GM21825 (cell line): ENCODE measurements at regions not wholly inside any gene's neighbourhood (a gene's known extent, or its start where the extent isn't known, plus 50 kb on each side); places are given as distances from the start of the nearest gene placed in this dataset.

ENCODE experiments used
- ATAC-seq: cut with Tn5 transposase; IDR thresholded peaks from one replicate; pipeline ENCODE4 v1.9.1; 2021; ENCODE audit warnings: mild to moderate bottlenecking, moderate library complexity; ENCODE audit not compliant: unreplicated experiment

DNA sequence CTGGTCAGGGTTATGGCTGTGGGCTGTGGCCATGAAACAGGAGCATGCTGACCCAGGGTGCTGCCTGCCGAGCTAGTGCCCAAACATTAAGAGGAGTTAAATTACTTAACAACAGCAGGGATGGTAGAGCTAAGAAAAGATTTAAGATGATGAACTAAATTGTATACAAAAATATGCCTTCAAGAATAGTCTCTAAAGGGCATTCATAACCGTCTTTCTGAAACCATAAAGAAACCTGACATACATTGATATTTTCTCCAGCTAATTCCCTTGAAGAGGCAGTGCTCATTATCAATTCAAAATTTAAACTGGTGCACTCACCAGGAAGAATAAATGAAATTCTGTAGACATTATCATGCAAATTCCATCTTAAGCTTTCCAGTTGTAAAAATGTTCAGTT, 265.8 kb upstream of the TAC1 start:
- no peak for ATAC-seq

DNA sequence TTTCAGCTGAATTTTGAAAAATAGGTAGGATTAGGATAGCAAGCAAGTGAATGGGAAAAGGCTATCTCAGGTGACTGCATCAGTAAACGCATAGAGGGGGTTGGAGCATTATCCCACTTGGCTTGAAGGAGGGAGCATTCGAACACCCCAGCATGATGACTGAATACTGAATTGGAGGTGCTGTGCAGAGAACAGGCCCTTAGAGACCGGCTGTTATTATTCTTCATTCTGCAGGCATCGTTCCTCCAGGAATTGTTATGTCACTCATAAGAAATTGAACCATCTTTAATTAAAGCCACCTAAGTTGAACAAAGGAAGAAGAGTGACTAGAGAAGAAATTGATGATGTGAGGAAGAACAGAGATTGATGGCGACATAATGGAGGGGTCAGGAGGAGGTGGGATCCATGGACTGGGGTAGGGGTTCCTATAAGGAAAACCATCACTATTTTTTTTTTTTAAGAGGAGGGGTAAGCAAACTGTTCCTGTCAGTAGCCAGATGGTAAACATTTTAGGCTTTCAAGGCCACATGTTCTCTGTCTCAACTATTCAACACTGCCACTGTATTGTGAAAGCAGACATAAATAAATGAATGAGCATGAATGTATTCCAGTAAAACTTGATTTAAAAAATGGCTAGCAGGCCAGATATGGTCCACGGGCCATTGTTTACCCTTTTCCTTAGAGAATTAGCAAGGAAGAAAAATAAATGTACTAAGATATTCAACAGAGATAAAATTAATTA, 264.7 kb upstream of the TAC1 start:
- ATAC-seq, result no peak

DNA sequence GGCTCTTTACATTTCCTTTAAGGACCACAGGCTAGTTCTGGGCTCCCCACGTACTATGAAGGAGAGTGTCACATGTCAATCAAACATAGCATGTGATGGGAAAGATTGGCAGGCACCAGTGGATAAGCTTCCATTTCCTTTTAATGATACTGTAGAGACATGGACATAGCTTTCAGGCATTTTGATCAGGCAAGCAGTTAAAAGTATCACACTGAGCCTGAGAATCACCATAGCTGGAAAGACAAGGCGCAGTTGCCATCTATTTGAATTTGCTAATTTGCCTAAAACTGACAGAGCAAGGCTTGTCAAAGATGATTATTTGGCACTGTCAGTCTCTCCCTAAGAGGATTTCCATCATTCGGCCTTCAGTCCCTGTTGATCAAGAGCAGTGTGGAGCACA, 263.4 kb upstream of the TAC1 start:
- ATAC-seq, result no peak

DNA sequence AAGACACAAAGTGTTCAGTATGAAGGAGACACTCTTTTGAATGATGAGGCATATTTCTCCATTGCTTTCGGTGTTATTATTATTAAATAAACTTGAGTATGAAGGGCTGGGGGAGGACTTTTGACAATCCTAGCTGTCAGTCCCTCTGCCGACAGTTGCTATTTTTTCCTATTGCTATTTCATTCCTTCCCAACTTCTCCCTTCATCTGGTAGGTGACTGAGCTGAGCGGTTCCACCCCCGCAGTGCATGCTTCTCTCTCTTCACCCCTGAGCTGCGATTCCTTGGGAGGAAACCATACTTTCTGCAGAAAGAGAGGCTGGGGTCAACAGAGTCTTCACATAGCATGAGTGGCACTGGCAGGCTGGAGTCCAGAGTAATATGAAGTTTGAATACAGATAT, 261.2 kb upstream of the TAC1 start:
- ATAC-seq, result no peak

DNA sequence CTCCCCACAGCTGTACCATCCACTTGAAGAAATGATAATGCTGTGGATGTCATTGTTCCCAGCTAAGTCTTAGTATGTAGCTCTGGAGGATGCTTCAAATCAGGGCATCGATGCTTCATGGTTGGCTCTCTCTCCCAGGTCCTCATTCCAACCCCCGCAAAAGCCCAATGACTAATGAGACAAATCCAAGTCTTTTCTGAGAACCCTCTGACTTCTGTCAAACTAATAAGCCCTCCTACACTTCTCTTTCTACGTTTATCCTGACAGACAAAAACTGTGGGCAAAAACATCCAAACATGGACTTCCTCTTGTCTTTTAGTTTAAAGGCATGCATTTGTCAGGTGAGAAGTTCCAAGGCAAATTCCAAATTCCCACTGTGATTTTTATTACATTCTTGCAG, 260.4 kb upstream of the TAC1 start:
- no peak for ATAC-seq

DNA sequence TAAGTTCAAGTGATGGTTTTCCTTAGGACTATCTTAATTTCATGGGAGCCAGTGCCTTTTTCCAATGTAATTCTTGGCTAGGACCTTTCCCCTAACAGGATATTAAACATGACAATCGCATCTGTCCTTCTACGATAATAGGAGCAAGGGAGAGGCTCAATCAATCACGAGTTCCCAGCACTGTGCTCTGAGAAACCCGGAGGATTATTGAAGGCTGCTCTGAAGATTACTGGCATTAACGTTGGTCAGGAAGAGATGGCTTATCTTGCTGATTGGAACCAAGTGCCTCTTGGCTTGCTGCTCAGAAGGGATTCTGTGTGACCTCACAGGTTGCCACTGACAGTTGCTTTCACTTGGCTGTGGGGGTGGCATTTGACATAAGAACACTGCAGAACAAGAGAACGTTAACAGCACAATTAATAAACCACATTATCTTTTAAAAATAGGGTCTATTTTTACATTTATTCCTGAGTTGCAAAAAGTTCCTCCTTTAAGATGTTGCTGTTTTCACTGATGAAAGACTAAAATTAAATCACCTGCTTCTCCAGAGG, 252.1 kb upstream of the TAC1 start:
- no peak for ATAC-seq

DNA sequence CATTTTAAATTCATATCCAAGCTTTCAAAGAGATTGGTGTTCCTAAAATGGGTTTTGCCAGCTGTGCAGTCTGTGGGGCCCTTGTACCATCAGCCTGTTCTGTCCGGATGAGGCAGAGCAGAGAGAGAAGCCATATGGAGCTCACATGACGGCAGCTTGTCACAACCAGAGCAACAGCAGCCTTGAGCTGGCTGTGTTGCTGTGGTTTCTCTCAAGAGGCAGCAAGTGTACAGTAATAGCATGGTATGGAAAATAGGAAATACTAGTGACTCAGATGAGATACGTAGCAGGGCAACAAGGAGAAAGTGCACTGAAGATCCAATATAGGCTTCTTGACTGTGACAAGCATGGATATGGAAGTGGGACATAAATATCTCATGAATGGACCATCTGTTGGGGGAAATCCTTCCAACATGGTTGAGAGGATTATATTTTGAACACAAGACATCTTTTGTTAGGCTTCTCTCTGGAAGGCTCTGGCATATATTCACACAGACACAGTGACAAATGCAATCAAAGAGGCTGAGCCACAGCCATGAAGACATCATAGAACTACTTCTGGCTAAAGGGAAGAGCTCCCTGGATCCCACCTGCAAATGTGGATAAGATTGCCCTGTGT, 251.0 kb upstream of the TAC1 start:
- no peak for ATAC-seq

DNA sequence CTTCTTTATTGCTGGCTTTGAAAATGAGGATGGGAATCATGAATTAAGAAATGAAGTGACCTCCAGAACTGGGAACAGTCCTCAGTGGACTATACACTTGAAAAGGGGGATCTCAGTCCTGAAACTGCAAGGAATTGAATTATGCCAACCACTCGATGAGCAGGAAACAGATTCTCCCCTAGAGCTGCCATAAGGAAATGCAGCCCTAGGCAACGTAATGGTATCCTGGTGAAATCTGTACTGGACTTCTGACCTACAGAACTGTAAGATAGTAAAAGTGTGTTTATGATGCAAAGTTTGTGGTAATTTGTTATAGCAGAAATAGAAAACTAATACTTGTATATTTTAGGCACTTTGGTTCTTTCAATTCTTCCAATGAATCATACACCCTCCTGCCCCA, 236.4 kb upstream of the TAC1 start:
- no peak for ATAC-seq

DNA sequence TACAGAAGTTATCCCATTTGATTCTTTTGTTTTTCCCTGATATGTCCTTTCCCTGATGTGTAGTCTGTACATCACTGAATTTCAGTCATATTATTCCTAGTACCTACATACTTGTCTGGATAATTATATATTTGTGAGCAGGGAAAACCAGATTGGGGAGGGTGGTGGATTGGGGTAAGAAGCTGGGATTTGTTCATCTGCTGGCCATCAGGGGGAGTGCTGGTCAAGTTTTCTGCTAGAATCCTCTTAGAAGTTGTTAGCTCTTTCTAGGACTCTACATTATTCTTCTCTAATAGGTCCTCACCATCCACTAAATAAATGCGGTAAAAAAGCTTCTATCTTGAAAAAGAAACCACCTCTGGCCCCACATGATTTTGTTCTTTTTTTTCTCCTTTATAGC, 232.7 kb upstream of the TAC1 start:
- peak; percentile 69 for ATAC-seq

DNA sequence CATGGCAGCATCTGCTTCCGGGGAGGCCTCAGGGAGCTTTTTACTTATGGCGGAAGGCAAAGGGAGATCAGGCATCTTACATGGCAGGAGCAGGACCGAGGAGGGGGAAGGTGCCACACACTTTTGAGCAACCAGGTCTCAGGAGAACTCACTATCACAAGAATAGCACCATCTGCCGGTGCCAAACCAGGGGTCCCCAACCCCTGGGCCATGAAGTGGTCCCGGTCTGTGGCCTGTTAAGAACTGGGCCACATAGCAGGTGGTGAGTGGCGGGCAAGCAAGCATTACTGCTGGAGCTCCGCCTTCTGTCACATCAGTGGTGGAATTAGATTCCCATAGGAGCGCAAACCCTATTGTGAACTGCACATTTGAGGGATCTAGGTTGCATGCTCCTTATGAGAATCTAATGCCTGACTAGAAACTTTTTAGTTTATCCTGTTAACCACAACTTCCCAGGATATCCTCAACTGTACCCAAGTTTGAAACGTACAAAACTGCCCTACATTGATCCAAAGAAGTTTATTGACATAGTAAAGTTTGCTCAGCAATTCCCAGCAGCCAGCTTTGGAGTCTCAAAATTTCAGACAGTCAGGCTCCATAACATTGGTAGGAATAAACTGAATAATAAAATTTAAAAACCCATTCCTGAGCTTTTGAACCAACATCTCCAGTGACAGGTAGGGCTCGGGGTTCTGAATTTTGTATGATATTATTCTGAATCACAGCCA, 228.4 kb upstream of the TAC1 start:
- ATAC-seq, result no peak

DNA sequence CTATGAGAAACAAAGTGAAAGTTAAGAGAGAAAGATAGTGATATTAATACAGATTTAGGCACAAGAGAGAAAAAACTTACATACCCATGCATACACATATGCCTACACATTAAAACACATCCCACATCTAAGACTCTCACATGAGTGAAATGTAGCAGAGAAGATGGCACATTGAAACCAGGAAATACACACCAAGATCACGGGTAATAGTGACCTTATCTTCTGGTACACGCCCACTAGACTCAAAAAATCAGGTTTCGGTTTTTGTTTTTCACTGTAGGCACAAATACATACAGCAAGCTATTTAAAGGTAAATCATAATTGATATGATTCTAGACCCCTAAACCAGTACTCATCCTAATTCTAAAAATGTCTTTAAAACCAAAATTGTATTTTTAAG, 225.2 kb upstream of the TAC1 start:
- no peak for ATAC-seq

DNA sequence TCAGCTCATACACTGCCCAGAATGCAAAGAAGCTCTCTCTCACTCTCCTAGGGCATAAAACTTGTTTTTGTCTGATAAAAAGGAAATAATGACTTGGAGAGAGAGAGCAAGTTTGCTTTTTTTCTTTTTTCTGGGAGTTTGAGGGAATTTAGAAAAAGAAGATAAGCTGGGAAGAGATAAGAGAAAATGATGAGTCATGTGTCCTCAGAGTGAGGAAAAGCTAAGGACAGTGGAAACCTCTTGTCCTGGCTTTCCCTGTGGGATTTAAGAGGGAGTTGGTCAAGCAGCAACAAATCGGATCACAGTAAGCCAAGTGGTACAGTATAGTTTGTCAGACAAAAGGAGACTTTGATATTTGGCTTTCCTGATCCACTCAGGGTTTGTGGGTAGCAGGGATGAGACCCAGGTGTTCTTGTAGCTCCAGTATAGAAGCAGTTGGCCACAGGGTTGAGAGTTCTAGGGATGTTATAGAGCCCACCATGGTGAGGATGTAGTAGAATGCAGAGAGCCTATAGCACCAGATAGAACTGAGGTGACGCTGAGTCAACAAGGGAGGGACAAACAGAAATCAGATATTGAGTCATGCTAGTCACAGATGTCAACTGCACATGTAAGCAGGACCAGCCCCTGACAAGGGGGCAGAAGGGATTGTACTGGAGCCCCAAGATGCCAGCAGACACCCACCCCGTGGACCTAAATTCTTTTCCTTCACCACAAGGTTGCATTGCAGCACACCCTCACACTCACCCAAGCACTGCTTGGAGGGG, 219.3 kb upstream of the TAC1 start:
- ATAC-seq, result no peak

DNA sequence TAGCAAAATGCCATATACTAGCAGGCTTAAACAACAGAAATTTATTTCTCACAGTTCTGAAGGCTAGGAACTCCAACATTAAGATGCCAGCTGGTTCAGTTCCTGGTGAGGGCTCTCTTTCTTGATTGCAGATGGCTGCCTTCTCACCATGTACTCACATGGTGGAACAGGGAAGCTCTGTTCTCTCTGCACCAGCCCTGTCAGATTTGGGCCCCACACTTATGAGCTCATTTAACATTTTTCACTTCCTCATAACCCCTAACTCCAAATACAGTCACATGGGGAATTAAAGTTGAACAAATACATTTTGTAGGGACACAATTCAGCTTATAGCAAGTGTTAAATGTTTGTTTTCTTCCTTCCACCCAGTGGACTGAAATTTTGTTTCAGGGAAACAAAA, 218.6 kb upstream of the TAC1 start:
- no peak for ATAC-seq

DNA sequence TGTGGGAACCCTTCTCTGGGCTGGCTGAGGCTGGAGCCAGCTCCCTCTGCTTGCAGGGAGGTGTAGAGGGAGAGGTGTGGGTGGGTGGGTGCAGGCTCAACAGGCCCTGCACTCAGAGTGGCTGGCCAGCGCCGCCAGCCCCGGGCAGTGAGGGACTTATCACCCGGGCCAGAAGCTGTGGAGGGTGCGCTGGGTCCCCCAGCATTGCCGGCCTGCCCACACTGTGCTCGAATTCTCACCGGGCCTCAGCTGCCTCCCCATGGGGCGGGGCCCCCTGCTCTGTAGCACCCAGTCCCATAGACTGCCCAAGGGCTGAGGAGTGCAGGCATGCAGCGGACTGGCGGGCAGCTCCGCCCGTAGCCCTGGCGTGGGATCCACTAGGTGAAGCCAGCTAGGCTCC, 190.7 kb upstream of the TAC1 start:
- no peak for ATAC-seq

DNA sequence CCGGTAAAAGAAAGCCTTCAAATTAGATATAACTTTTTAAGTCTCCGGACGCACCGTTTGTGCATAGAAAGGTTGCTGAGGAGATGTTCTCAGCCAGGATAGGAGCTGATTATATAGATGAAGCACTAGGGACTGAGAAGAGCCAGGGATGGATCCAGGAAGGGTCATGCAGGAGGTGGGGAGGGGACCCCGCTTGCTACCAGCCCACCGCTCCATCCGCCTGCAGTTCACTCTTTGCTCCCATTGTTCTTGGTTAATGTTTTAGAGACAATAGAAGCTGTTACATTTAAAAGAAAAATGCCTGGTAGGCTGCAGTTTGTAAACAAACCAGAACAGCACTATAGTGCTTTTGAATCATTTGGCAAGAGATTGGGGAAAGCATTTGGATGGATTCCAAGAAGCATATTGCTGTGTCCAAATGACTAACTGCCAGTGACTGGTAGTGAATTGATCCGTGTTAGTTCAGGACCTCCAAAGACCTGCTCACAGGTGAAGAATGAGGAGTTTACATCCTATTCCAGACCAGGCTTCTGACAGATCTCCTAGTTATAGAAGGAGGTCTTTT, 175.9 kb upstream of the TAC1 start:
- no peak for ATAC-seq

DNA sequence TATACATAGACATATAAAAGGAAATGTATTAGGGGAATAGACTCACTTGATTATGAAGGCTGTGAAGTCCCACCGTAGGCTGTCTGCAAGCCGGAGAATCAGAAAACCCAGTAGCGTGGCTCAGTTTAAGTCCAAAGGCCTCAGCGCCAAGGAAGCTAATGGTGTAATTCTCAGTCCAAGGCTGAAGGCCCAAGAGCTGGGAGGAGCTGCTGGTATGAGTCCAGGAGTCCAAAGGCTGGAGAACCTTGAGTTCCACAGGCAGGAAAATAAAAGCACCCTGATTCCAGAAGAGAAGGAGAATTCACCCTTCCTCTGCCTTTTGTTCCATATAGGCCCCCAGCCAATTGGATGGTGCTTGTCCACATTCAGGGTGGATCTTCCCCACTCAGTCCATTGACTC, 166.2 kb upstream of the TAC1 start:
- no peak for ATAC-seq

DNA sequence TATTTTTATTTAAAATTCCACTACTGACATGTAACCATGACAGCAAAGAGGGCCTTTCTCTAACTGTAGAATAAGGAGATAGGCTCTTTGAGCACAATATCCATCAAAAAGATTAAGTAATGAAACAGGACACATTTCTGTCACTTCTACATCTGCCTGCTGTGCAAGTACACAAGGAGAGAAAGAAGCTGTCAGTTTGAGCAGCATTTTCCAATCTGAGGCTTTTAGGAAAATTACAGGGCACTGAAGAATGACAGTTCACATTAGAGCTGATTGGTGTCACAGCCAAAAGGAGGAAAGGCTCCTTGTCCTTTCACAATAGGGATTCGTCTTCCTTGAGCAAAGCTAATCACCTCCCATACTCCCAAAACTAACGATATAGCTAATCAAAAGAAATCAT, 158.8 kb upstream of the TAC1 start:
- ATAC-seq, result no peak

DNA sequence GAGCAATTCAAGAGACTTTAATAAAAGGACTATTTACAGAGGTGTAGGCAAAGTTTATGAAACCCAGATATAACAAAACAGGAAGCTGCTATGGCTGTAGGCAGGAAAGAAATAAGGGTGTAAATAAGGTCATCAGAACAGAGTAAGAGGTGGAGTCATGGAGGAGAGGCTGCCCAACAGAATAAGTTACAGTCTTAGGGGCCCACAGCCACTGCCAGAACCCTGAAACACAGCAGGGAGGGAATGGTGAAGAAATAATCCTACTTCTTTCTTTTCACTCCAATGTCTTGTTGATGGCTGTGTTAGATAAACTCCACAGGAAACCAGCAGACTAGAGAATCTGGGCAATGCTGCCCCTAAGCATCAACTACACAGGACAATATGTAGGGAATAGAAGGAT, 155.8 kb upstream of the TAC1 start:
- ATAC-seq, result no peak

DNA sequence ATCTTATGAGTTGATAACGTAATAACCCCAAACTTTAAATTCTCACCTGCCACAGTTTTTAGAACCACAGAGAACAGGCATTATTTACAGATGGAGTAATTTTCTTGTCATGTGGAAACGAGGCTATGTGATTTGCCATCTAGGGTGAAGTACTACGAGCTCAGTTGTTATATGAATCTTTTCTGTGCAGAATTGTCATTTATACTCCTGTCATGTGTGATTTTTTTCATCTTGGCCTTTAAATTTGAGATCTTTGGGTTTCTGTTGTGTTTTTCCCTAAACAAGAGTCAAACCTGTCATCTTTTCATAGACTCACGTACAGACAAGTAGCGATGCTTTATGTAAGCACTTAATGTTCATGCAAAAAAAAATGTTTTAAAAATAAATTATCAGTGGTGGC, 153.7 kb upstream of the TAC1 start:
- ATAC-seq, result no peak

DNA sequence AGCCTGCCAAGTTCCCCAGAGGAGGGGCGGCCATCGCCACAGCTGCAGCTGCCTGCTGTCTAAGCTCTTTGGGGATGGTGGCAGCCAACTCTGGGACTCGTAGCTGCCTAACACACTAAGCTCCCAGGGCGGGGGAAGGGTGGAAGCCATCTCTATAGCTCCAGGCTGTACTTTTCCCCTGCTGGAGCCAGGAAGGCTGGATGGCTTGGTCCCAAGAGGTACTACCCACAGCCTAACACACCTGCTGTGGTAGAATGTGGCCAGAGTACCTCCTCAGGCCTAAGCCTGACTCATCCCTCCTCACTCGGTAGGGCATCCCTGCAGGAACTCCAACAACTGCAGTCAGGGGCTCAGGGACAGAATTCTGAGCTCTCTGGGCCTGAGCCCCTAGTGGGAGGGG, 151.7 kb upstream of the TAC1 start:
- ATAC-seq, result no peak

DNA sequence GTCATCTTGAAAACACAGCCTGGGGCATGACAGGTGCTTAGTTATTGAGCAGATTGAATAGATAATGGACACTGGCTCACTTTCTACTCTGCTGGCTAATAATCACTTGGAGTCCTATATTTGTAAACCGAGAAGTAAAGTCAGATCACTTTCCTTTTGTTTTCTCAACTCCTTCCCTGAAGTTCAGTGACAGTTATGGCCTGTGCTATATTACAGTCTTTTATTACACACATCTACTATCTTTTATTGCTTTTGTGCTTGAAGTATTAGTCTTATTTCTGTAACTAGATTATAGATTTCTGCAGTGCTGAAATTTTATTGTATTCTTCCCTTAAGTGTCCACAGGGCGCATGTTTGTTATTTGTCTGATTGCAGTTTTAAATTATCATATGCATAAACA, 136.4 kb upstream of the TAC1 start:
- ATAC-seq, result no peak
